ENCODE measurements at regions not wholly inside any gene's neighbourhood (a gene's known extent, or its start where the extent isn't known, plus 50 kb on each side); places are given as distances from the start of the nearest gene placed in this dataset.
A peak's percentile ranks its signal among the peaks of the same experiment; 100 is the strongest.
"Not testable (repeated sequence)": the region's sequence is repeated elsewhere in the genome, so short reads cannot be mapped to it uniquely, and the experiment has no call there.

DNA sequence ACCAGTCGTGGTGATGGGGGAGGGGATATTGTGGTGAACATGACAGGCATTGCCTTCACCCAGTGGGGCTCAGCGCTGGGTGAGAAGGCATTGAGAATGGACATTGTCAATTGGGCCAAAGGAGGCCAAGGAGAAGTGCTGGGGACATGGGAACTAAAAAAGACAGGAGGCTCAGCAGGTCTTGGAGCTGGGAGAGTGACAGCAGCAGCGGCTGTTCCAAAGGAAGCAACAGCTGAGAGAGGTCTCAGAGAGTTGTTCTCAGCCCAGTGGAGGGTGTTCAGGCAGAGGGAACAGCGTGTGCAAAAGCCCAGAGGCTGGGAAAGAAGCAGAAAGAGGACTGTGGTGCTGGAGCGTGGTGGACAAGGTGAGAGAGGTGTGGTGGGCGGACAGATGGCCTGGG lies 56.6 kb upstream of the ASNS start:
- not testable (repeated sequence) for DNase-seq

DNA sequence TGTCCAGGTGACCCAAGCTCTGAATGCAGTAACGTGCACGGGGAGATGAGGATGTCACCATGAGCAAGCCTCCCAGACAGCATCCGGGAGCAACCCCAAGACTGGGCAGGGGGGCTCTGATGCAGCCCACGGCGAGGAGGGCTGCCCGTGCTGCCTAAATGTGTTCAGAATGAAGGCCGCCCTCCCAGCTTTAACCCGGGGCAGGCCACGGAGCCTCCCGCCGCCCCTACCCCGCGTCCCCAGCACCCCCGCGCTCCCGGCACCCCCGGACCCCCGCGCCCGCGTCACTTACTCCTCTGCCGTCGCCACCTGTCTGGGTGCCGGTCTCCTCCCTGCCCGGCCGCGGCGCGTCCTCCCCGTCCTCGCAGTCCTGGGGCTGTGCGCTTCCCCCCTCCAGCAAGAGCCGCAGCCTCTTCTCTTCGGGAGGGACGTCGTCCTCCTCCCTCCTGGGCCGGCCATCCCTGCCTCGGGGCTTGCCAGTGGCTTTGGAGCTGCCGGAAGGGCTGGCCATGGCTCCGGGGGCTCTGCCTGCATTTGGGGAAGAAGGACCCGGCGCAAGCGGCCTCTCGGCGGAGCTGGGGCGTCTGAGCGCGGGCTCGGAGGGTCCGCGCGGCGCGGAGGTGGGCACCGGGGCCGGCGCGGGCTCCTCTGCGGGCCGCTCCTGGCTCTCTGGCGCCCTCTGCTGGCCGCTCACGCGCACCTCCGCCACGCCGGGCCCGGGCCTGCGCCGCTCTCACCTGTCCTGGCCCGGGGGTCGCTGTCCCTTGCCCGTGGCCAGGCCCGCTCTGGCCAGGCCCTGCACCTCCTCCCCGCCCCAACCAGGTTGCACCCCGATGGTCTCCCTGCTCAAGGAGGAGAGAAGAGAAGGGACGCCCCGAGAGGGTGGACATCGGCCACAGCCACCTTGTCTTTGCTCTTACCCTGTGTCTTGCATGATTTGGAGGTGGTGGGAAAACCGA lies 55.9 kb upstream of the ASNS start:
- peak; percentile 69 for DNase-seq

All from CD4-positive, alpha-beta T cell treated with Interleukin-6 for 4 hours (primary cell).